ENCODE measurements at regions not wholly inside any gene's neighbourhood (a gene's known extent, or its start where the extent isn't known, plus 50 kb on each side); places are given as distances from the start of the nearest gene placed in this dataset.
"Not testable (repeated sequence)": the region's sequence is repeated elsewhere in the genome, so short reads cannot be mapped to it uniquely, and the experiment has no call there.

GRCh38 chr5:72586788-72587530 lies 79.7 kb upstream of the ZNF366 start:
- no peak for DNase-seq

- no peak for DNase-seq
These were observed 77.3 kb upstream of the ZNF366 start for GRCh38 chr5:72584466-72584865.

GRCh38 chr5:72579290-72579689 lies 72.1 kb upstream of the ZNF366 start:
- DNase-seq, result not testable (repeated sequence)

GRCh38 chr5:72572236-72572765 lies 65.1 kb upstream of the ZNF366 start:
- DNase-seq, result no peak

- DNase-seq, result no peak
These were observed 62.3 kb upstream of the ZNF366 start for GRCh38 chr5:72569408-72569944.

DNA sequence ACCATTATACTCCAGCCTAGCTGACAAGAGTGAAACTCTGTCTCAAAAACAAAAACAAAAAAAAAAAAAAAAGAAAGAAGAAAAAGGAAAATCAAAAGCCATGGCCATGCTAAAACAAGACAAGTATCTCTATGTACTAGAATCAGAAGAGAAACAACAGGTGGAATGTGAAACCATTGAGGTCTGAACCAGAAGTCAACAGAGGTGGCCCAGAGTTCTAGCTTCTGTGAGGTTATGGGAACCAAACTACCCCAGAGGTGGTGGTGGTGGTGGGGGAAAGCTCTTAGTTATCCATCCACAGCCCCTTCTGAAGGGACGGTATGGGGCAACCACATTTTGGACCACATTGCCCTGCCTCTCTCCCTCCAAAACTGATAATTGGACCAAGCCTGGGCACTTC lies 59.5 kb upstream of the ZNF366 start:
- DNase-seq, result no peak

GRCh38 chr5:72565513-72566289 lies 58.5 kb upstream of the ZNF366 start:
- DNase-seq, result no peak

DNA sequence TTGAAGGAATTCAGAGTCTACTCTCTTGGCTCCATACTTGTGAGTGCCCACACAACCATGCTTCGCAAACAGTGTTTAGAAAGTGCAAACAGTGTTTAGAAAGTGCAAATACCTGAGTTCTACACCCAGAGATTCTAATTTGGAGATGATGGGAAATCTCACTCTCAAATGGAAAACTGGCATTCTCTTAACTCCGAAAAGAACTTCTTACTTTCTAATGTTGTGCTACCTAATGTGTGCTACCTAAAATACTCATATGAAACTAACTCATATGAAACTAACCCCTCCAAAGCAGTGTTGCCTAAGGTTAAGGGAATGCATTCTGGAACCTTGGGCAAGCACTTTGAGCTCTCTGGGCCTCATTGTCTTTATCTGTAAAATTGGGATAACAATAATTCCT lies 55.5 kb upstream of the ZNF366 start:
- no peak for DNase-seq

DNA sequence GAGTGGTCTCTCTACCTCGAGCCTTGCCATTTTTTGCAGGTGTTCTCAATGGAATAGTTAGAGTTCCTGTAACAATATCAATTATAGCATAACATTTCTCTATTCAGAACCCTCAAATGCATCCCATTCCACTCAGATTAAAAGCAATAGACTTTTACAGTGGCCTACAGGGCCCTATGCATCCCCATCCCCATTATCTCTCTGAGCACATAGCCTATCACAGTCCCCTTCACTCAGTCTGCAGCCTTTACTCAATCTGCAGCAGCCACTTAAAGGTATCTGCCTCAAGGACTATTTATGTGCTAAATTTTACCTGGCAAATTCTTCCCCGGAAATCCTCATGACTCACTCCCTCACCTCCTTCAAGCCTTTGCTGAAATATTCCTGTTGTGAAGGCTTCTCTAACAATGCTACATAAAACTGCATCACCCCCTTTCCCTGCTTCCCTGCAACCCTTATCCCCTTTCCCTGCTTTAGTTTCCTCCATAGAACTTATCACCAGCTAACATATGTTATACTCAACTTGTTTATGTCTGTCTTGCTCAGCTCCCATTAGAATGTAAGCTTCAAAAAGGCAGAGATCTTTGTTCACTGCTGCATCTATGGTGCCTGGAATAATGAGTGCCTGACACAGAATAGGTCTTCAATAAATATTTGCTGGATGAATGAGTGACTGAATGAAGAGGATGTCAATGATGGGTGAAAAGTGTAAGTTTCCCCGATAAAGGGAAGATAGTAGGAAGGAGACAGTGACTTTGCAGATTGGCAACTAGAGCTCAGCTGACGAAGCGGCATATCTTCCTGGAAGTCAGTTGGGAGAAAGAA lies 54.1 kb upstream of the ZNF366 start:
- no peak for DNase-seq

- no peak for DNase-seq
These were observed 52.9 kb upstream of the ZNF366 start for GRCh38 chr5:72559866-72560766.

DNA sequence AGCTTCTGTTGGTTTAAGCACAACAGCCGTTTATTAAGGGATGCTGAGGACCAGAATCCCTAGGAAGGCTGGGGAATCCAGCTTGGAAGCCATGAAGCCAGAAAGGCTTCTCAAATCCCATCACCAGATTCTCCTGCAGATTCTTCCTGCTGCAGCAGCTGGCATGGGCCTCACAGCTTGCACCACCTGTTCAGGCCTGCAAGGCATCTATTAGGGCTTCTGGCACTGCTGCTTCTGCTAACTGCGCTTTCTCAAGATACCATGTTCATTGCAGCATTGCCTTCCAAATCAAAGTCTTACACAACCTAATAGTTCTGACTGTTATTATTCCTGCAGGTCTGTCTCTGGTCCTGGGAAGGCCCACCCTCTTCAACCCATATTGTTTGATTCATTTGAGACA lies 51.2 kb upstream of the ZNF366 start:
- DNase-seq, result peak; percentile 71

DNA sequence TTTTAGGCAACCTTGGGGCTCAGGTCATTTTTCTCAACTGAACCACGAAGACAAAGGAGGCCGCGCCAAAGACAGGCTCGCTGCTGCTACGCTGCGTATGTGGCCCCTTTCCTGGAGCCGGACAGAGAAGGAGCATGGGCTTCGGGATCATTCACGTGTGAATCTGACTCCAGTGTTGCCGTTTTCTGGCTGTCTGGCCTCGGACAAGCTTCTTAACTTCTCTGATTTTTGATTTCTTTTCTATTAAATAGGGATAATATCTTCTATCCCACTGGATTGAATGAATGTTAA lies 50.8 kb upstream of the ZNF366 start:
- no peak for DNase-seq

DNA sequence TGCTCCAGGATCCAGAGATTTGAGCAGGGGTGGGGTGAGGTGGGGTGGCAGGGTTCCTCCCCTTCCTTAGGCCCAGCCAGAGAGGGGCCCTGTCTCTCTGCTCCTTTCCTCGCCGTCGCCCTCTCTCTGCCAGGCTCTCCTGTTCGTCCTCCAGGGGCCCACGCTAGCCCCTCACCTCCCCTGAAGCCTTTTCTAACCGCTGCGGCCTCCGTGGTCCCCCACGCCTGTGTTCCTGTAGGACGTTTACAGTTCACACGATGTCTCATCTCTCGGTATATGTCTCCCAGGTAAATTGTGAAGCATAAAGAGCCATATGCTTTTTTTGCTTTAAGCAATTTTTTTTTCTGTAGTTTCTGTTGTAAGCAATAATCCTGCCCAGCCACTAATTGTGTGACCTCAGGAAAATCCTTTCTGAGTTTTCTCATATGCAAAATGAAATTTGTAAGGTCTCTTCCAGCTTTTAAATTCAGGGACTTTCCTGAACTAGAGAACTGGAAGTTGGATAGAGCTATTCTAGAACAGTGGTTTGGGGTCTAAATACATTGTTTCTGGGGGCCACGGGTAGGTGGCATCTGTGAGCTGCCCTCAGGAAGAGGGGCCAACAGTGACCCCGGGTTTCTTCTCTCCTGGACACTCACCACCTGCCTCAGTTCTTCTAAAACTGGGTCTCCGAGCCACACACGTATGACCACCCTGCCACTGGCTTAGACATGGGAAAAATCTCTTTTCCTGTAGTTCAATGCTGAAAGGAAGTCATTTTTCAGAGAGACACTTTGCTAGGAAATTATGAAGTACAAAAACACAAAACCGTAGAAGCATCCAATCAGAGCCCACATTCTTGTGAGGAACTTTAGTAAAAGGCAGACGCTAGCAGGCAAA lies 50.2 kb upstream of the ZNF366 start:
- peak; percentile 85 for DNase-seq
